CD4-positive, alpha-beta T cell treated with Interleukin-1 beta for 1 hour (primary cell): ENCODE measurements at regions not wholly inside any gene's neighbourhood (a gene's known extent, or its start where the extent isn't known, plus 50 kb on each side); places are given as distances from the start of the nearest gene placed in this dataset.
"Not testable (repeated sequence)": the region's sequence is repeated elsewhere in the genome, so short reads cannot be mapped to it uniquely, and the experiment has no call there.

Experiments
- DNase-seq, 2 donors: peaks; one replicate each; pipeline ENCODE4 v3.0.0-alpha.2; 2020 to 2022

GRCh38 chr15:57767481-57767880 is 61.0 kb downstream of the POLR2M start:
- no peak for DNase-seq

- DNase-seq = no peak
Observed at GRCh38 chr15:57769266-57769665, 62.8 kb downstream of the POLR2M start.

DNA sequence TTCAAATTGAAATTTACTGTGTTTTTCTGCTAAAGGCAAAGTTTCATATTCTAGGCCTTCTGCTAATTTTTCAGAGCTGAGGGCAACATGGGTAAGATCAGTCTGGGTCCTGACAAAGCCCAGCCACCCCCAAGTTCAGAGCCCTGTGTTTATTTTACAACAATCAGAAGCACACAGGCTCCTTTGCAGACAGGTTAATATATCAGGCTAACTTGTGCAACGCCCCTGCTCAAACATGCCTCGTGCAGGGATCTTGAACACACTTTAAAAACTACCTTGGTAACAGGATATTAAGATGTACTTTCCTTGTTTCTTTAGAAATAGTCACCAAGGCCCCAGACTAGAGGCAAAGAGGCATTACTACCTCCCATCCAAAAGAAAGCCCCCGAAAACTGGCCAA is 64.0 kb downstream of the POLR2M start:
- no peak for DNase-seq

- DNase-seq = no peak
Observed at GRCh38 chr15:57772223-57772957, 65.9 kb downstream of the POLR2M start.

- DNase-seq = no peak
Observed at GRCh38 chr15:57773051-57773450, 66.5 kb downstream of the POLR2M start.

DNA sequence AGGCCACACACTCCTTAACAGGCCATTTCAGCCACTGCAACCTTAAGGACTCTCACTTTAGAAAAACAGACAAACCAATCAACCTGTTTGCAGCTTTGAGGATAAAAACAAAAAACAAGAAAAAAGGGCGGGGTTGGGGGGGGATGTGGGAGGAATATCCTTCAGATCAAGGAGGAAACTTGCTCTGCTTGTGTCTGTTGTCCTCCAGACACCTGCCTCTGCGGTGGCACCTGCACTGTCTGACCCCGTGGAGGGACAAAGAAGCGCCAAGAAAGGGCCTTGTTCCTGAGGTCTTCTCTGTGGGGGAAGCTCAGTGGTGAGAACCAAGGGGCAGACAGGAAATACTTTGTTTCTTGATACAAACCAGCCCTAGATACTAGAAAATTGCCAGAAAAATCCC is 70.5 kb downstream of the POLR2M start:
- no peak for DNase-seq

DNA sequence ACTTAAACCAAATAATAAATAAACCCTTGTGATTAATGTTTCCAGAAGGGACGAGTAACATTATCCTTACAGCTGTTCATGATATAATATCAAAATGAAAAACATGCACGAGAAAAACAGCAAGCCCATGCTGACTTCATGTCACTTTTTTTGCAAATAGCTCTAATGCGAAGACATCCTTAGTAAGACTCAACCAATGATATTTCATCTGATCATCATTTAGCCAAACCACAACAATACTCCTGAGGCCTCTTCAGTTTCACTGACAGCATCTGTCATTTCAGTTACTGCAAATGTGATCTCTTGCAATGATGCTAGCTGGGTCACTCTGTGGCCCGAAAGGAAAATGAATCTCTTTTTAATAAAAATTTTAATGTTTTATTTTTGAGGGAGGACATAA is 74.0 kb downstream of the POLR2M start:
- no peak for DNase-seq

DNA sequence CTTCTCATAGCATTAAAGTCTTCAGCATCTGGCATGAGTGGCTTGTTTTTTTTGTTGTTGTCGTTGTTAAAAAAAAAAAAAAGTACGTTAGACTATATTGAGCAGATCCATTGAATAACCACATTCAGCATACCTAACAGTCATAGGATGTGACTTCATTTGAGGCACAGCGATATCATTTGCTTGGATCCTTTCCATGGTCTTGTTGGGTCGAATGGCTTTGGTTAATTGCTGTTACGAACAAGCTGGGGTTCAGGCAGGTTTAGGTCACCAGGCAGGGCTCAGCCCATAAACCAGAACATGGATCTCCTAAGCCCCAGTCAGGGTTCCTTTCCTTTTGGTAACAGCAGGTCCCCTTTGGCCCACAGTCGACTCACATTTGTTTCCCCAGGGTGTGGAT is 76.2 kb downstream of the POLR2M start:
- DNase-seq = no peak

DNA sequence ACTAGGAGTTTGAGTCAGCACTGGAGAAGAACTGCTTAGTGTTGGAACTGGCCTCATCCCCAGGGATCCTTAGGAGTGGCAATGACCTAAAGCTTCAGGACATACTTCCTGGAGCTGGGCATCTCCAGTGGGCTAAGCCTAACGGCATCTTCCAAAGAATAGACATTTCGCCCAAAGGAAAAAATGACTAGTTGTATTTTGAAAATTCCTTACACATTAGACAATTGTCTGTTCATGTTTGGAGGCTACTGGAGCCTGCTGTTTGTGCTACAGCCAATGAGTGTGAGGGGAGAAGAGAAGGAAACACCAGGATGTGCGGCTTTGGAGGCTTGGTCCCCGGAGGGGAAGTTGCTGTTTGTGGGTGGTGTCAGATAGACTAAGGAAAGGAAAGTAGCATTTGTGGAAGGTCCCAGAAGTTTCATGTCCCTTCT is 77.6 kb downstream of the POLR2M start:
- no peak for DNase-seq

- no peak for DNase-seq
Observed at GRCh38 chr15:57785039-57785438, 78.5 kb downstream of the POLR2M start.

GRCh38 chr15:57785959-57786358 is 79.4 kb downstream of the POLR2M start:
- no peak for DNase-seq

DNA sequence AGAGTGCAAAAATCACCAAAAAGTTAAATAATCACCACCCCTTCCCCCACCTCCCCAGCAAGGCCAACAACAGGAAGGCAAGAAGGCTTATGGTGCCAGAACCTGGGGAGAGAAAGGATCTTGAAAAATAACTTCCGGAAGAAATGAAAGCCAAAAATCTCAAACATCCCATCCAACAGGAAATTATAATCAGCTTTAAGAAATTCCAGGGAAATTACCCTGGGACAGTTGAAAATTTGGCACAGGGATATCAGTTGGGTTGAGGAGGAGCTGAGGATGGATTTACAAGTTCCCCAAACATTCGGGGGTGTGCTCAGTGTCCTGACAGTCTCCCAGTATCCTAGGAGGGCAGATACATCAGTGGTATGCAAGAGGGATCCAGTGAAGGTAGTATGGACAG is 82.7 kb downstream of the POLR2M start:
- DNase-seq = no peak

- DNase-seq = no peak
Observed at GRCh38 chr15:57792724-57793449, 86.4 kb downstream of the POLR2M start.

DNA sequence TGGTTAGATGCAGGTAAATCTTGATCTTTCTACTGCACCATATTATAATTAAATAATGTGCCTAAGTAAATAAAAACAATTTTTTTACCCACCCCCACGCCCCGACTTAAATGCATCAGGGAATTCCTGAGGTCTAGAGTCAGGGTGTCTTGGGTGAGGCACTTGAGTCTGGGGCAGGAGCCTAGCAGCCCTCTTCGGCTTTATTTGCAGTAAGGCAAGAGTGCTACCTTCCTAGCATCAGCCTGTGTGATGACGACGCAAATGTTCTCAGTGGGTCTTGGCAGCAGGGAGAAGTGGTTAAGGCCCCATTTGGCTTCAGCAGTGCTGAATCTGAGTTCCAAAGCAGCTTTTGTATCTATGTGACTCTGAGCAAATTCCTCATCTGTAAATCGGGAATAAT is 88.7 kb downstream of the POLR2M start:
- DNase-seq = no peak

- DNase-seq = no peak
Observed at GRCh38 chr15:57796146-57796545, 89.6 kb downstream of the POLR2M start.

GRCh38 chr15:57797110-57797509 is 90.6 kb downstream of the POLR2M start:
- DNase-seq = no peak

- DNase-seq = no peak
Observed at GRCh38 chr15:57797568-57798267, 91.2 kb downstream of the POLR2M start.

- no peak for DNase-seq
Observed at GRCh38 chr15:57806003-57806402, 99.5 kb downstream of the POLR2M start.

DNA sequence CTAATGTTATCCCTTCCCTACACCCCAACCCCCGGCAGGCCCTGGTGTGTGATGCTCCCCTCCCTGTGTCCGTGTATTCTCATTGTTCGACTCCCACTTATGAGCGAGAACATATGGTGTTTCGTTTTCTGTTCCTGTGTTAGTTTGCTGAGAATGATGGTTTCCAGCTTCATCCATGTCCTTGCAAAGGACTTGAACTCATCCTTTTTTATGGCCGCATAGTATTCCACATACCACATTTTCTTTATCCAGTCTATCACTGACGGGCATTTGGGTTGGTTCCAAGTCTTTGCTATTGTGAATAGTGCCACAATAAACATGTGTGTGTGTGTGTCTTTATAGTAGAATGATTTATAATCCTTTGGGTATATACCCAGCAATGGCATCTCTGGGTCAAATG is 102.8 kb downstream of the POLR2M start:
- not testable (repeated sequence) for DNase-seq

DNA sequence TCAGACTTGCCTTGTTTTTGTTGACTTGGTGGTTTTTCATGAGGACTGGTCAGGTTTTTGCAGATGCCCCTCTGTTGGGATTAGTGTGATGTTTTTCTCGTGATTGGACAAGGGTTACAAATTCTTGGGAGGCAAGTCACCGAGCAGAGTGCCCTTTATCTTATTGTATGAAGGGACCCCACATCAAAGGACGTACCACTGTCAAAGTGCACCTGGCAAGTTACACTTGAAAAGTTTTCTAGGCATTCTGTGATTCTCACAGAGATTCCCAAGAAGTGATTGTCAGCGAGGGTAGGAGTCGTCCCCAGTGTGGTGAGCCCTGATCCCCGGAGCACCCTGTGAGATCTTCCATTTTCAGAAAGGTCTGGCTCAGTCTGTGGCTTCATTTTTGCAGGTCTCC is 110.1 kb downstream of the POLR2M start:
- no peak for DNase-seq

- DNase-seq = no peak
Observed at GRCh38 chr15:57819646-57820045, 113.1 kb downstream of the POLR2M start.

DNA sequence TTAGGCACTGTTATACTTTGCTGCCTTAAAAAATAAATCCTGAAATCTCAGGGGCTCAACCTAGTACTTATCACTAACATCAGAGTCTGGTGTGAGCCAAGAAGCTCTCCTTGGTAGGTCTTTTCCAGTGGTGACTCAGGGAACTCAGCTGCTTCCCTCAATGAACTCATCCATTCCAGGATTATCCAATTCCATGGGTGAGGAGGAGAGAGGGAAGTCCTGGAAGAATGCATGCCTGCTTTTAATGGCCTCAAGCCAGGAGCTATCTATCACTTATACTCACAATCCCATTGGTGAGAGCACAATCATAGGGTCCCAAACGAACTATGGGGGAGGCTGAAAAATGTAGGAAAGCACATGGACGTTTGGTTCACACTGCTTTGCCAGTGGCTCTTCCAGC is 113.6 kb downstream of the POLR2M start:
- no peak for DNase-seq

- no peak for DNase-seq
Observed at GRCh38 chr15:57821826-57822225, 115.3 kb downstream of the POLR2M start.

- DNase-seq = no peak
Observed at GRCh38 chr15:57823325-57823882, 116.9 kb downstream of the POLR2M start.
